ENCODE measurements at regions not wholly inside any gene's neighbourhood (a gene's known extent, or its start where the extent isn't known, plus 50 kb on each side); places are given as distances from the start of the nearest gene placed in this dataset.

- Histone ChIP-seq H3K27me3 (ENCODE audit: low read depth) (peaks cover 43% of the 10 kb centered on the region), H3K4me1 (no peaks in the 10 kb centered on the region), H3K36me3 (no peaks in the 10 kb centered on the region), H3K9me3 (replicated peaks) (no peaks in the 10 kb centered on the region), H3K4me3 (no peak overlapping the region), H3K27ac (replicated peaks) (no peak overlapping the region)
- TF ChIP-seq, protein P1, sequence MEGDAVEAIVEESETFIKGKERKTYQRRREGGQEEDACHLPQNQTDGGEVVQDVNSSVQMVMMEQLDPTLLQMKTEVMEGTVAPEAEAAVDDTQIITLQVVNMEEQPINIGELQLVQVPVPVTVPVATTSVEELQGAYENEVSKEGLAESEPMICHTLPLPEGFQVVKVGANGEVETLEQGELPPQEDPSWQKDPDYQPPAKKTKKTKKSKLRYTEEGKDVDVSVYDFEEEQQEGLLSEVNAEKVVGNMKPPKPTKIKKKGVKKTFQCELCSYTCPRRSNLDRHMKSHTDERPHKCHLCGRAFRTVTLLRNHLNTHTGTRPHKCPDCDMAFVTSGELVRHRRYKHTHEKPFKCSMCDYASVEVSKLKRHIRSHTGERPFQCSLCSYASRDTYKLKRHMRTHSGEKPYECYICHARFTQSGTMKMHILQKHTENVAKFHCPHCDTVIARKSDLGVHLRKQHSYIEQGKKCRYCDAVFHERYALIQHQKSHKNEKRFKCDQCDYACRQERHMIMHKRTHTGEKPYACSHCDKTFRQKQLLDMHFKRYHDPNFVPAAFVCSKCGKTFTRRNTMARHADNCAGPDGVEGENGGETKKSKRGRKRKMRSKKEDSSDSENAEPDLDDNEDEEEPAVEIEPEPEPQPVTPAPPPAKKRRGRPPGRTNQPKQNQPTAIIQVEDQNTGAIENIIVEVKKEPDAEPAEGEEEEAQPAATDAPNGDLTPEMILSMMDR (IDR thresholded peaks at IDR 0.05; ENCODE audit: borderline replicate concordance): no peak
- intact Hi-C loops (cut with micrococcal nuclease): no loop called here
- DNase-seq: no peak
Measured at GRCh38 chr15:73001840-73002239, 50.4 kb upstream of the NEO1 start.

DNA sequence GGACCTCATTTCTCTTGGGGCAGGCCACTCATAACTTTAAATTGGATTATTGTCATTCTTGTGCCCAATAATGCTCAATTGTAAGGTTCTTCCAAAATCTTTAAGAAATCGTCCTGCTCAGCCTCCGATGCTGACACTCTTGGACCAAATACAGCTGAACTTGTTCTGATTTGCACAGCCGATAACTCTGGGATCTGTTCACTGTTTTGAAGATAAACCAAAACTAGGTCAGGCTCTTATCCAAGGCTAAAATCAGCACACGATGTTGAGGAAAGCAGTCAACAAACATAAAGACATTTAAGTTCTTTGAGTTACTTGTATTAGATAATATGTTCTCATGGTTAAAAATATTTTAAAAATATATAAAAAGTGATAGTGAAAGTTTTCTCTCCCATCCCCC, 52.0 kb upstream of the NEO1 start:
- intact Hi-C loops (cut with micrococcal nuclease): no loop called here
- Histone ChIP-seq H3K36me3 (no peaks in the 10 kb centered on the region), H3K27me3 (ENCODE audit: low read depth) (peaks cover 43% of the 10 kb centered on the region), H3K9me3 (replicated peaks) (no peaks in the 10 kb centered on the region), H3K4me3 (no peak overlapping the region), H3K4me1 (no peaks in the 10 kb centered on the region), H3K27ac (replicated peaks) (no peak overlapping the region)
- TF ChIP-seq, protein P1 (IDR thresholded peaks at IDR 0.05; ENCODE audit: borderline replicate concordance): no peak
- no peak for DNase-seq

DNA sequence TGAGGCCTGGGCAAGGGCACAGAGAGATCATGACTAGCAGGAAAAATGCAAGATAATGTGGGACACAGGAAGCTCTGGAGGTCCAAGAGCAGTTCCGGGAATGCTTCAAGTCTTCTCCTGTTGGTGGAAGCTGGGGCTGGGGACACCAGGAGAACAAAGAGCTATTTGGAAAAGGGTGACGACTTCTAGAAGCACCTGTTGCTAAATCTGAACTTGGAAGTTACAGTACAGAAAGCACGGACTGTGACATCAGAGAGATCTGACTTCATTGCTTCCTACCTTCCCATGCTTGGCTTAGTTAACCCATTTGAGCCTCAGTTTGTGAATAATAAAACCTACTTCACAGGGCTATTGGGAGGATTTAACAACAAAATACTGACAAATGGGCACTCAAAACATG, 52.7 kb upstream of the NEO1 start:
- Histone ChIP-seq H3K4me1 (no peaks in the 10 kb centered on the region), H3K27ac (replicated peaks) (no peak overlapping the region), H3K4me3 (no peak overlapping the region), H3K9me3 (replicated peaks) (no peaks in the 10 kb centered on the region), H3K27me3 (ENCODE audit: low read depth) (peaks cover 43% of the 10 kb centered on the region), H3K36me3 (no peaks in the 10 kb centered on the region)
- intact Hi-C loops (cut with micrococcal nuclease): no loop called here
- TF ChIP-seq, protein P1 (IDR thresholded peaks at IDR 0.05; ENCODE audit: borderline replicate concordance): no peak
- DNase-seq: no peak

- no peak for DNase-seq
- Histone ChIP-seq H3K27ac (replicated peaks) (no peak overlapping the region), H3K4me3 (no peak overlapping the region), H3K27me3 (ENCODE audit: low read depth) (peaks cover 37% of the 10 kb centered on the region), H3K9me3 (replicated peaks) (no peaks in the 10 kb centered on the region), H3K4me1 (no peaks in the 10 kb centered on the region), H3K36me3 (no peaks in the 10 kb centered on the region)
- TF ChIP-seq, protein P1 (IDR thresholded peaks at IDR 0.05; ENCODE audit: borderline replicate concordance): no peak
- intact Hi-C loops (cut with micrococcal nuclease): no loop called here
Measured at GRCh38 chr15:72998681-72999466, 53.4 kb upstream of the NEO1 start.

DNA sequence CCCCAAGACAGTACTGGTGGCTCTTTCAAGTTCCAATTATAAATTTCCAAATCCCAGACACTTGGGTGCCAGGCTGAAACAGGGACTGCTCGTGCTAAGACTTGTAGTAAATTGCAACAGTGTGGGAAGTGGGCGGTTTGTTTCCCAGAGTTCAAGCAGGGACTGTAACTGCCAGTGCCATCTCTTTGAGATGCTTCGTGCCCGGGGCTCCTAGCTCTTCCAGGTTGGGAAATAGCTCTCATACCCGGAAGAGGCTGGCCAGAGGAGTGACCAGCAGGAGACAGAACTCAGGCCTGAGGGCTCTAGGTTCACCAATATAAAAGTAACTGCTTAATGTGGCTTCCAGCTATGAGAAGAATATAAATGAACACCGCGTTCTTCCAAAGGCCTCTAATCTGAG, 54.0 kb upstream of the NEO1 start:
- DNase-seq: no peak
- TF ChIP-seq, protein P1 (IDR thresholded peaks at IDR 0.05; ENCODE audit: borderline replicate concordance): no peak
- no peak overlapping the region for H3K4me3 ChIP-seq
- H3K27me3 ChIP-seq (ENCODE audit: low read depth): peaks cover 36% of the 10 kb centered on the region
- no peaks in the 10 kb centered on the region for H3K4me1 ChIP-seq
- no peaks in the 10 kb centered on the region for H3K36me3 ChIP-seq
- no peaks in the 10 kb centered on the region for H3K9me3 ChIP-seq (replicated peaks)
- no peak overlapping the region for H3K27ac ChIP-seq (replicated peaks)
- intact Hi-C loops (cut with micrococcal nuclease): no loop called here
